Rectal smooth muscle tissue (tissue), 1 donor: ENCODE measurements at regions not wholly inside any gene's neighbourhood (a gene's known extent, or its start where the extent isn't known, plus 50 kb on each side); places are given as distances from the start of the nearest gene placed in this dataset.

Source experiments
- H3K27ac ChIP-seq: one replicate; pipeline ENCODE4 v1.7.0; 2013; ENCODE audit warnings: low read depth, low read length, inconsistent platforms
- H3K27me3 ChIP-seq: one replicate; pipeline ENCODE4 v1.7.0; 2013; ENCODE audit warnings: low read length; ENCODE audit not compliant: control insufficient read depth, insufficient read depth
- H3K36me3 ChIP-seq: one replicate; pipeline ENCODE4 v1.7.0; 2013; ENCODE audit warnings: low read length; ENCODE audit not compliant: control insufficient read depth, insufficient read depth
- H3K4me1 ChIP-seq: one replicate; pipeline ENCODE4 v1.7.0; 2013; ENCODE audit warnings: low read length; ENCODE audit not compliant: control insufficient read depth, insufficient read depth
- H3K4me3 ChIP-seq: one replicate; pipeline ENCODE4 v1.7.0; 2013; ENCODE audit warnings: low read length
- H3K9ac ChIP-seq: one replicate; pipeline ENCODE4 v1.7.0; 2013; ENCODE audit warnings: low read length

- H3K27me3 ChIP-seq: no peaks in the 10 kb centered on the region
- no peaks in the 10 kb centered on the region for H3K4me1 ChIP-seq
These were observed 908.3 kb downstream of the KCNMA1 start for GRCh38 chr10:76729346-76729745.

GRCh38 chr10:76727038-76727437, 910.6 kb downstream of the KCNMA1 start:
- no peak overlapping the region for H3K9ac ChIP-seq
- H3K27me3 ChIP-seq: no peaks in the 10 kb centered on the region
- H3K36me3 ChIP-seq: no peaks in the 10 kb centered on the region
- H3K4me3 ChIP-seq: no peak overlapping the region
- no peaks in the 10 kb centered on the region for H3K4me1 ChIP-seq
- no peak overlapping the region for H3K27ac ChIP-seq

More at GRCh38 chr10:76729346-76729745, 908.3 kb downstream of the KCNMA1 start:
- H3K9ac ChIP-seq: no peak overlapping the region
- no peaks in the 10 kb centered on the region for H3K36me3 ChIP-seq
- H3K27ac ChIP-seq: no peak overlapping the region
- H3K4me3 ChIP-seq: no peak overlapping the region

- Histone ChIP-seq H3K27ac (no peak overlapping the region), H3K9ac (no peak overlapping the region), H3K36me3 (no peaks in the 10 kb centered on the region), H3K4me3 (no peak overlapping the region), H3K27me3 (no peaks in the 10 kb centered on the region), H3K4me1 (no peaks in the 10 kb centered on the region)
These were observed 913.8 kb downstream of the KCNMA1 start for GRCh38 chr10:76723844-76724243.

- Histone ChIP-seq H3K27ac (no peak overlapping the region), H3K27me3 (no peaks in the 10 kb centered on the region), H3K4me1 (no peaks in the 10 kb centered on the region), H3K4me3 (no peak overlapping the region), H3K9ac (no peak overlapping the region), H3K36me3 (no peaks in the 10 kb centered on the region)
These were observed 915.6 kb downstream of the KCNMA1 start for GRCh38 chr10:76721891-76722505.

GRCh38 chr10:76719006-76719405, 918.6 kb downstream of the KCNMA1 start:
- no peaks in the 10 kb centered on the region for H3K27me3 ChIP-seq
- no peaks in the 10 kb centered on the region for H3K36me3 ChIP-seq
- H3K4me3 ChIP-seq: no peak overlapping the region
- no peak overlapping the region for H3K9ac ChIP-seq
- no peaks in the 10 kb centered on the region for H3K4me1 ChIP-seq
- H3K27ac ChIP-seq: no peak overlapping the region

- Histone ChIP-seq H3K27me3 (no peaks in the 10 kb centered on the region), H3K4me3 (no peak overlapping the region)
These were observed 920.5 kb downstream of the KCNMA1 start for GRCh38 chr10:76717141-76717540.

GRCh38 chr10:76711222-76711997, 926.2 kb downstream of the KCNMA1 start:
- Histone ChIP-seq H3K4me3 (no peak overlapping the region), H3K4me1 (no peaks in the 10 kb centered on the region), H3K36me3 (no peaks in the 10 kb centered on the region), H3K27me3 (no peaks in the 10 kb centered on the region), H3K9ac (no peak overlapping the region), H3K27ac (no peak overlapping the region)

More at GRCh38 chr10:76717141-76717540, 920.5 kb downstream of the KCNMA1 start:
- Histone ChIP-seq H3K36me3 (no peaks in the 10 kb centered on the region), H3K27ac (no peak overlapping the region), H3K9ac (no peak overlapping the region), H3K4me1 (no peaks in the 10 kb centered on the region)

- H3K36me3 ChIP-seq: no peaks in the 10 kb centered on the region
- H3K4me1 ChIP-seq: no peaks in the 10 kb centered on the region
These were observed 937.4 kb downstream of the KCNMA1 start for GRCh38 chr10:76700241-76700640.

GRCh38 chr10:76697923-76698322, 939.7 kb downstream of the KCNMA1 start:
- H3K4me3 ChIP-seq: no peak overlapping the region
- H3K27ac ChIP-seq: no peak overlapping the region
- H3K4me1 ChIP-seq: no peaks in the 10 kb centered on the region
- H3K36me3 ChIP-seq: no peaks in the 10 kb centered on the region
- H3K9ac ChIP-seq: no peak overlapping the region
- no peaks in the 10 kb centered on the region for H3K27me3 ChIP-seq

More at GRCh38 chr10:76700241-76700640, 937.4 kb downstream of the KCNMA1 start:
- no peaks in the 10 kb centered on the region for H3K27me3 ChIP-seq
- H3K9ac ChIP-seq: no peak overlapping the region
- H3K4me3 ChIP-seq: no peak overlapping the region
- no peak overlapping the region for H3K27ac ChIP-seq

- no peaks in the 10 kb centered on the region for H3K27me3 ChIP-seq
These were observed 942.5 kb downstream of the KCNMA1 start for GRCh38 chr10:76695069-76695468.

GRCh38 chr10:76686201-76686600, 951.4 kb downstream of the KCNMA1 start:
- H3K27ac ChIP-seq: no peak overlapping the region
- H3K36me3 ChIP-seq: no peaks in the 10 kb centered on the region
- no peaks in the 10 kb centered on the region for H3K4me1 ChIP-seq
- H3K9ac ChIP-seq: no peak overlapping the region
- no peak overlapping the region for H3K4me3 ChIP-seq
- H3K27me3 ChIP-seq: no peaks in the 10 kb centered on the region

More at GRCh38 chr10:76695069-76695468, 942.5 kb downstream of the KCNMA1 start:
- H3K27ac ChIP-seq: no peak overlapping the region
- H3K4me1 ChIP-seq: no peaks in the 10 kb centered on the region
- no peaks in the 10 kb centered on the region for H3K36me3 ChIP-seq
- H3K9ac ChIP-seq: no peak overlapping the region
- H3K4me3 ChIP-seq: no peak overlapping the region

- H3K4me1 ChIP-seq: no peaks in the 10 kb centered on the region
- H3K27me3 ChIP-seq: no peaks in the 10 kb centered on the region
- H3K36me3 ChIP-seq: no peaks in the 10 kb centered on the region
- H3K9ac ChIP-seq: no peak overlapping the region
- no peak overlapping the region for H3K27ac ChIP-seq
- H3K4me3 ChIP-seq: no peak overlapping the region
These were observed 952.6 kb downstream of the KCNMA1 start for GRCh38 chr10:76684968-76685367.

GRCh38 chr10:76681153-76681552, 956.5 kb downstream of the KCNMA1 start:
- H3K36me3 ChIP-seq: no peaks in the 10 kb centered on the region
- H3K27ac ChIP-seq: no peak overlapping the region
- H3K9ac ChIP-seq: no peak overlapping the region
- H3K27me3 ChIP-seq: no peaks in the 10 kb centered on the region
- H3K4me1 ChIP-seq: peaks cover 5% of the 10 kb centered on the region
- no peak overlapping the region for H3K4me3 ChIP-seq
